Adipocyte (in vitro differentiated cells): ENCODE measurements at regions not wholly inside any gene's neighbourhood (a gene's known extent, or its start where the extent isn't known, plus 50 kb on each side); places are given as distances from the start of the nearest gene placed in this dataset.
"Not testable (repeated sequence)": the region's sequence is repeated elsewhere in the genome, so short reads cannot be mapped to it uniquely, and the experiment has no call there.

Experiments
- DNase-seq: peaks from one replicate; pipeline ENCODE4 v3.0.0-alpha.2; 2015; ENCODE audit warnings: low read depth
- H3K27me3 ChIP-seq: replicated peaks from 2 replicates; pipeline ENCODE4 v1.7.0; 2013; ENCODE audit warnings: mild to moderate bottlenecking, low read length, moderate library complexity; ENCODE audit not compliant: control insufficient read depth, insufficient read depth
- H3K36me3 ChIP-seq: 2 replicates; pipeline ENCODE4 v1.7.0; 2013; ENCODE audit warnings: low read length, mild to moderate bottlenecking, moderate library complexity; ENCODE audit not compliant: control insufficient read depth, insufficient read depth, severe bottlenecking
- H3K4me1 ChIP-seq: 2 replicates; pipeline ENCODE4 v1.7.0; 2013; ENCODE audit warnings: mild to moderate bottlenecking, low read length, moderate library complexity; ENCODE audit not compliant: control insufficient read depth, insufficient read depth
- H3K4me3 ChIP-seq: 2 replicates; pipeline ENCODE4 v1.7.0; 2013; ENCODE audit warnings: mild to moderate bottlenecking, low read length, moderate library complexity
- H3K9ac ChIP-seq: 2 replicates; pipeline ENCODE4 v1.7.0; 2013; ENCODE audit warnings: mild to moderate bottlenecking, low read length, moderate library complexity
- H3K9me3 ChIP-seq: 2 replicates; pipeline ENCODE4 v1.7.0; 2013; ENCODE audit warnings: mild to moderate bottlenecking, low read length, moderate library complexity; ENCODE audit not compliant: control insufficient read depth

GRCh38 chr6:131336596-131336995, 201.3 kb downstream of the AKAP7 start:
- Histone ChIP-seq H3K4me1 (peaks cover under 1% of the 10 kb centered on the region), H3K4me3 (no peak overlapping the region), H3K36me3 (no peaks in the 10 kb centered on the region), H3K27me3 (no peaks in the 10 kb centered on the region), H3K9ac (no peak overlapping the region), H3K9me3 (no peaks in the 10 kb centered on the region)
- no peak for DNase-seq

- H3K4me3 ChIP-seq, H3K4me1 ChIP-seq, H3K9ac ChIP-seq, H3K36me3 ChIP-seq, H3K9me3 ChIP-seq: not testable (repeated sequence)
- DNase-seq = peak; percentile 35
- peaks cover 14% of the 10 kb centered on the region for H3K27me3 ChIP-seq
These were observed 211.6 kb downstream of the AKAP7 start for GRCh38 chr6:131346896-131347295.

GRCh38 chr6:131348572-131348971, 213.3 kb downstream of the AKAP7 start:
- Histone ChIP-seq H3K27me3 (peaks cover 14% of the 10 kb centered on the region), H3K4me3 (no peak overlapping the region), H3K9me3 (no peaks in the 10 kb centered on the region), H3K4me1 (no peaks in the 10 kb centered on the region), H3K9ac (no peak overlapping the region), H3K36me3 (no peaks in the 10 kb centered on the region)
- DNase-seq = no peak

GRCh38 chr6:131349199-131349598, 213.9 kb downstream of the AKAP7 start:
- no peak for DNase-seq
- H3K9me3 ChIP-seq = no peaks in the 10 kb centered on the region
- H3K4me3 ChIP-seq = no peak overlapping the region
- H3K4me1 ChIP-seq = no peaks in the 10 kb centered on the region
- H3K36me3 ChIP-seq = no peaks in the 10 kb centered on the region
- no peak overlapping the region for H3K9ac ChIP-seq
- H3K27me3 ChIP-seq = peaks cover 14% of the 10 kb centered on the region

- H3K4me3 ChIP-seq = no peak overlapping the region
- H3K9ac ChIP-seq = no peak overlapping the region
- H3K27me3 ChIP-seq = peaks cover 12% of the 10 kb centered on the region
- H3K36me3 ChIP-seq = no peaks in the 10 kb centered on the region
- no peak for DNase-seq
- H3K4me1 ChIP-seq = no peaks in the 10 kb centered on the region
- H3K9me3 ChIP-seq = no peaks in the 10 kb centered on the region
These were observed 217.8 kb downstream of the AKAP7 start for GRCh38 chr6:131353106-131353505.

- Histone ChIP-seq H3K27me3 (peaks cover 4% of the 10 kb centered on the region), H3K9me3 (no peaks in the 10 kb centered on the region), H3K36me3 (no peaks in the 10 kb centered on the region), H3K4me1 (no peaks in the 10 kb centered on the region), H3K9ac (no peak overlapping the region), H3K4me3 (no peak overlapping the region)
- no peak for DNase-seq
These were observed 218.6 kb downstream of the AKAP7 start for GRCh38 chr6:131353876-131354275.

GRCh38 chr6:131354356-131354755, 218.7 kb upstream of the ARG1 start:
- no peaks in the 10 kb centered on the region for H3K27me3 ChIP-seq
- H3K9me3 ChIP-seq = no peaks in the 10 kb centered on the region
- no peaks in the 10 kb centered on the region for H3K36me3 ChIP-seq
- no peak overlapping the region for H3K9ac ChIP-seq
- DNase-seq = no peak
- no peaks in the 10 kb centered on the region for H3K4me1 ChIP-seq
- H3K4me3 ChIP-seq = no peak overlapping the region

GRCh38 chr6:131356161-131356560, 216.9 kb upstream of the ARG1 start:
- no peak for DNase-seq
- no peaks in the 10 kb centered on the region for H3K36me3 ChIP-seq
- H3K4me3 ChIP-seq = no peak overlapping the region
- H3K9me3 ChIP-seq = no peaks in the 10 kb centered on the region
- no peaks in the 10 kb centered on the region for H3K27me3 ChIP-seq
- no peaks in the 10 kb centered on the region for H3K4me1 ChIP-seq
- H3K9ac ChIP-seq = no peak overlapping the region

GRCh38 chr6:131357501-131357900, 215.5 kb upstream of the ARG1 start:
- Histone ChIP-seq H3K36me3 (no peaks in the 10 kb centered on the region), H3K9me3 (no peaks in the 10 kb centered on the region), H3K27me3 (no peaks in the 10 kb centered on the region), H3K4me1 (no peaks in the 10 kb centered on the region), H3K4me3 (no peak overlapping the region), H3K9ac (no peak overlapping the region)
- no peak for DNase-seq

GRCh38 chr6:131362070-131362469, 211.0 kb upstream of the ARG1 start:
- no peak for DNase-seq
- no peaks in the 10 kb centered on the region for H3K4me1 ChIP-seq
- no peaks in the 10 kb centered on the region for H3K9me3 ChIP-seq
- no peaks in the 10 kb centered on the region for H3K36me3 ChIP-seq
- no peaks in the 10 kb centered on the region for H3K27me3 ChIP-seq
- H3K9ac ChIP-seq = no peak overlapping the region
- no peak overlapping the region for H3K4me3 ChIP-seq

GRCh38 chr6:131362696-131363095, 210.3 kb upstream of the ARG1 start:
- Histone ChIP-seq H3K4me3 (no peak overlapping the region), H3K9me3 (no peaks in the 10 kb centered on the region), H3K4me1 (no peaks in the 10 kb centered on the region), H3K27me3 (no peaks in the 10 kb centered on the region), H3K9ac (no peak overlapping the region), H3K36me3 (no peaks in the 10 kb centered on the region)
- DNase-seq = no peak

- Histone ChIP-seq H3K4me1 (peaks cover 5% of the 10 kb centered on the region), H3K9ac (no peak overlapping the region), H3K4me3 (no peak overlapping the region), H3K27me3 (no peaks in the 10 kb centered on the region), H3K9me3 (no peaks in the 10 kb centered on the region), H3K36me3 (no peaks in the 10 kb centered on the region)
- no peak for DNase-seq
These were observed 208.8 kb upstream of the ARG1 start for GRCh38 chr6:131363947-131364834.
